H1 (cell line): ENCODE measurements at regions not wholly inside any gene's neighbourhood (a gene's known extent, or its start where the extent isn't known, plus 50 kb on each side); places are given as distances from the start of the nearest gene placed in this dataset.

Experiments
- CTCF ChIA-PET: fragments of 300-600 bp; sonication (Branson Sonifier 250); formaldehyde crosslinking; loops from one replicate; lab custom pipeline; 2021; ENCODE audit not compliant: partially characterized antibody; lab: Charles Lee
- POLR2A ChIA-PET: fragments of 300-600 bp; sonication (Branson Sonifier 250); formaldehyde crosslinking; loops from one replicate; lab custom pipeline; 2021; ENCODE audit warnings: inconsistent platforms; ENCODE audit not compliant: partially characterized antibody; lab: Charles Lee
- DNase-seq, 2 experiments: peaks; one replicate each; pipeline versions ENCODE4 v3.0.0 to v3.0.0-alpha.2; 2010 to 2022; ENCODE audit warnings: low spot score in 2 of 2, low read depth in 1 of 2, mixed read lengths in 1 of 2
- FAIRE-seq: peaks from 2 replicates; lab custom pipeline; 2011; peaks lifted over from hg19 to GRCh38; lab: Jason Lieb, UNC
- H2AFZ ChIP-seq: 2 replicates; pipeline ENCODE4 v1.8.1; 2012; ENCODE audit warnings: low read length, inconsistent platforms
- H2AK5ac ChIP-seq: 2 replicates; pipeline ENCODE4 v1.6.1; 2013; ENCODE audit warnings: low read depth, low read length
- H2BK120ac ChIP-seq: replicated peaks from 2 replicates; pipeline ENCODE3; 2013; ENCODE audit warnings: low read depth, low read length, inconsistent platforms
- H2BK12ac ChIP-seq: 2 replicates; pipeline ENCODE4 v1.6.1; 2013; ENCODE audit warnings: low read depth, low read length
- H2BK15ac ChIP-seq: 2 replicates; pipeline ENCODE4 v1.6.1; 2013; ENCODE audit warnings: low read length
- H2BK20ac ChIP-seq: 2 replicates; pipeline ENCODE4 v1.6.1; 2013; ENCODE audit warnings: low read length
- H2BK5ac ChIP-seq: 2 replicates; pipeline ENCODE4 v1.6.1; 2013; ENCODE audit warnings: low read depth, low read length
- H3K14ac ChIP-seq: 2 replicates; pipeline ENCODE4 v1.6.1; 2013; ENCODE audit warnings: inconsistent platforms; ENCODE audit not compliant: insufficient read length
- H3K18ac ChIP-seq: 2 replicates; pipeline ENCODE4 v1.6.1; 2013; ENCODE audit warnings: low read length; ENCODE audit errors: extremely low read depth
- H3K23ac ChIP-seq: 2 replicates; pipeline ENCODE4 v1.6.1; 2013; ENCODE audit warnings: inconsistent platforms; ENCODE audit not compliant: insufficient read length
- H3K23me2 ChIP-seq: 2 replicates; pipeline ENCODE4 v1.6.1; 2013; ENCODE audit warnings: low read depth, low read length
- H3K27ac ChIP-seq: 2 replicates; pipeline ENCODE4 v1.6.1; 2011; ENCODE audit warnings: low read depth, low read length, inconsistent platforms
- H3K27me3 ChIP-seq, 4 experiments: replicated peaks in 1 of 4; 1 replicate in 1 of 4; 2 replicates in 3 of 4; pipeline versions ENCODE4 v1.6.1 to v1.8.1; 2011 to 2013; ENCODE audit warnings: low read length in 3 of 4, mild to moderate bottlenecking in 3 of 4, inconsistent platforms in 2 of 4, mixed read lengths in 2 of 4, moderate library complexity in 1 of 4; ENCODE audit not compliant: control insufficient read depth in 3 of 4, insufficient read depth in 3 of 4; ENCODE audit errors: extremely low read depth in 1 of 4
- H3K36me3 ChIP-seq, 4 experiments: 2 replicates each; pipeline versions ENCODE4 v1.6.1 to v1.8.1; 2011 to 2013; ENCODE audit warnings: mild to moderate bottlenecking in 4 of 4, low read length in 3 of 4, moderate library complexity in 2 of 4, control low read depth in 1 of 4, inconsistent platforms in 1 of 4; ENCODE audit not compliant: insufficient read depth in 4 of 4, control insufficient read depth in 2 of 4
- H3K4ac ChIP-seq: replicated peaks from 2 replicates; pipeline ENCODE3; 2013; ENCODE audit warnings: low read length, low read depth, mixed read lengths, inconsistent platforms; ENCODE audit not compliant: insufficient read length
- H3K4me1 ChIP-seq, 4 experiments: replicated peaks in 1 of 4; 1 replicate in 1 of 4; 2 replicates in 3 of 4; pipeline versions ENCODE4 v1.6.1 to v1.8.1; 2011 to 2013; ENCODE audit warnings: low read length in 3 of 4, inconsistent platforms in 2 of 4, mixed read lengths in 1 of 4; ENCODE audit not compliant: insufficient read depth in 4 of 4, control insufficient read depth in 3 of 4
- H3K4me2 ChIP-seq, 2 experiments: 2 replicates each; pipeline versions ENCODE4 v1.6.1 to v1.8.1; 2011 to 2013; ENCODE audit warnings: low read depth in 2 of 2, low read length in 2 of 2, control low read depth in 1 of 2, inconsistent platforms in 1 of 2, mild to moderate bottlenecking in 1 of 2; ENCODE audit not compliant: insufficient read depth in 1 of 2
- H3K4me3 ChIP-seq, 4 experiments: fragments of 200-600, 300-600 bp in 1 of 4; sonication (generic), shearing (Covaris generic), sonication (Bioruptor Twin) in 1 of 4; 2 replicates each; pipeline versions ENCODE4 v1.5.1 to v1.8.1; 2011 to 2016; ENCODE audit warnings: low read length in 4 of 4, low read depth in 3 of 4, control low read depth in 2 of 4, inconsistent platforms in 2 of 4, mild to moderate bottlenecking in 2 of 4, mixed read lengths in 1 of 4, moderate library complexity in 1 of 4; ENCODE audit not compliant: insufficient read depth in 2 of 4; ENCODE audit errors: extremely low read depth in 1 of 4
- H3K56ac ChIP-seq: replicated peaks from 2 replicates; pipeline ENCODE3; 2013; ENCODE audit warnings: low read depth, mild to moderate bottlenecking, mixed read lengths, low read length, inconsistent platforms; ENCODE audit not compliant: insufficient read length
- H3K79me1 ChIP-seq: 2 replicates; pipeline ENCODE4 v1.6.1; 2013; ENCODE audit warnings: low read depth, low read length, control low read depth
- H3K79me2 ChIP-seq, 2 experiments: 2 replicates each; pipeline versions ENCODE4 v1.6.1 to v1.8.1; 2012 to 2013; ENCODE audit warnings: low read length in 2 of 2, mild to moderate bottlenecking in 2 of 2, inconsistent platforms in 1 of 2; ENCODE audit not compliant: insufficient read depth in 2 of 2, control insufficient read depth in 1 of 2
- H3K9ac ChIP-seq, 4 experiments: replicated peaks in 1 of 4; 1 replicate in 1 of 4; 2 replicates in 3 of 4; pipeline versions ENCODE4 v1.6.1 to v1.8.1; 2011 to 2013; ENCODE audit warnings: low read depth in 3 of 4, low read length in 3 of 4, control low read depth in 2 of 4, mild to moderate bottlenecking in 2 of 4, moderate library complexity in 2 of 4, inconsistent platforms in 1 of 4; ENCODE audit errors: extremely low read depth in 1 of 4
- H3K9me3 ChIP-seq, 2 experiments: 2 replicates each; pipeline versions ENCODE4 v1.6.1 to v1.8.1; 2012 to 2013; ENCODE audit warnings: mild to moderate bottlenecking in 2 of 2, moderate library complexity in 2 of 2, control low read depth in 1 of 2, inconsistent platforms in 1 of 2, low read depth in 1 of 2, low read length in 1 of 2, mixed read lengths in 1 of 2; ENCODE audit not compliant: insufficient read depth in 2 of 2
- H4K20me1 ChIP-seq, 2 experiments: replicated peaks in 1 of 2; 2 replicates each; pipeline versions ENCODE3 to v1.8.1; 2011 to 2013; ENCODE audit warnings: inconsistent platforms in 2 of 2, low read length in 2 of 2, mild to moderate bottlenecking in 1 of 2; ENCODE audit not compliant: insufficient read depth in 2 of 2, control insufficient read depth in 1 of 2
- H4K5ac ChIP-seq: 2 replicates; pipeline ENCODE4 v1.6.1; 2013; ENCODE audit warnings: low read length, low read depth, mixed read lengths, inconsistent platforms; ENCODE audit not compliant: insufficient read length
- H4K8ac ChIP-seq: 2 replicates; pipeline ENCODE4 v1.8.0; 2013; ENCODE audit warnings: mild to moderate bottlenecking, moderate library complexity, low read length, inconsistent platforms; ENCODE audit not compliant: insufficient read depth; ENCODE audit errors: extremely low read depth
- H4K91ac ChIP-seq: replicated peaks from 2 replicates; pipeline ENCODE3; 2013; ENCODE audit warnings: low read length, mixed read lengths, inconsistent platforms; ENCODE audit not compliant: insufficient read length
- POU5F1 ChIP-seq: IDR thresholded peaks from 2 replicates; pipeline ENCODE4 v1.6.1; 2011; ENCODE audit warnings: low read depth, mild to moderate bottlenecking, low read length, moderate library complexity
- SAP30 ChIP-seq: fragments of 300-600 bp; sonication (generic); IDR thresholded peaks from 2 replicates; pipeline ENCODE4 v1.7.1; 2012; ENCODE audit warnings: low read length, moderate library complexity, mild to moderate bottlenecking, inconsistent platforms; ENCODE audit not compliant: insufficient read depth, insufficient replicate concordance
- WGBS, 2 experiments: shearing (Covaris generic) in 1 of 2; methylation state at CpG; one replicate each; pipeline versions ENCODE4 v1.1.6 to v1.1.7; 2013 to 2015; ENCODE audit warnings: low lambda C conversion rate in 2 of 2, mixed read lengths in 2 of 2, inconsistent platforms in 1 of 2, low coverage in 1 of 2, missing lambda C conversion rate in 1 of 2; ENCODE audit not compliant: insufficient replicate concordance in 2 of 2, insufficient coverage in 1 of 2, insufficient read length in 1 of 2; ENCODE audit errors: extremely low coverage in 1 of 2, missing lambda C conversion rate in 1 of 2; 5-methylcytosine and 5-hydroxymethylcytosine counted together

GRCh38 chr4:15253349-15253748, 174.5 kb upstream of the C1QTNF7 start:
- no peak for TF ChIP-seq POU5F1
- no peak for TF ChIP-seq SAP30
- TF ChIP-seq, all 59 proteins: peak for 0
- no peak overlapping the region for H3K27ac ChIP-seq
- H3K4me3 ChIP-seq = no peak overlapping the region
- H3K79me1 ChIP-seq = no peaks in the 10 kb centered on the region
- H3K18ac ChIP-seq = no peak overlapping the region
- POLR2A ChIA-PET = interaction anchor here (0.6 kb wide), 1 partner anchor 128 kb away, joined by 4 read pairs; no protein-coding TSS in a partner anchor
- H2BK120ac ChIP-seq = no peak overlapping the region
- no peak overlapping the region for H3K23ac ChIP-seq
- no peaks in the 10 kb centered on the region for H3K23me2 ChIP-seq
- no peak overlapping the region for H3K56ac ChIP-seq
- H4K20me1 ChIP-seq = no peaks in the 10 kb centered on the region
- H2AK5ac ChIP-seq = no peak overlapping the region
- H4K5ac ChIP-seq = no peak overlapping the region
- H3K36me3 ChIP-seq = no peaks in the 10 kb centered on the region
- H2BK15ac ChIP-seq = no peak overlapping the region
- no peak overlapping the region for H4K8ac ChIP-seq
- no peak overlapping the region for H3K4me2 ChIP-seq
- H3K14ac ChIP-seq = no peak overlapping the region
- 94% methylated on average over 4 of the region's 4 CpGs; no CpG with 5 or more reads in 1 of the 2 experiments for WGBS, 2 experiments
- CTCF ChIA-PET = interaction anchor here (1.3 to 4.8 kb wide), 4 partner anchors 15 to 143 kb away, joined by 3 to 18 read pairs (median 6); no protein-coding TSS in a partner anchor
- FAIRE-seq = no peak
- no peaks in the 10 kb centered on the region for H3K79me2 ChIP-seq
- no peak overlapping the region for H3K9ac ChIP-seq
- H4K91ac ChIP-seq = no peak overlapping the region
- no peak overlapping the region for H2BK12ac ChIP-seq
- H3K27me3 ChIP-seq = peaks cover 0 to 3% (median 0%) of the 10 kb centered on the region in 4 experiments; a peak in 1 of 7 replicates
- H2AFZ ChIP-seq = no peak overlapping the region
- H2BK5ac ChIP-seq = no peak overlapping the region
- no peak for DNase-seq
- no peak overlapping the region for H3K4ac ChIP-seq
- H2BK20ac ChIP-seq = no peak overlapping the region
- no peaks in the 10 kb centered on the region for H3K9me3 ChIP-seq
- peaks cover 0 to 5% (median under 1%) of the 10 kb centered on the region in 4 experiments; a peak in 3 of 7 replicates for H3K4me1 ChIP-seq
